ENCODE measurements at regions not wholly inside any gene's neighbourhood (a gene's known extent, or its start where the extent isn't known, plus 50 kb on each side); places are given as distances from the start of the nearest gene placed in this dataset.

- Histone ChIP-seq H3K27me3 (ENCODE audit: control insufficient read depth, insufficient read depth, low read length) (no peaks in the 10 kb centered on the region), H3K36me3 (ENCODE audit: control insufficient read depth, insufficient read depth, low read length) (no peaks in the 10 kb centered on the region), H3K4me3 (ENCODE audit: low read depth, low read length) (no peak overlapping the region)
- DNase-seq (ENCODE audit: low read depth) (no peak), FAIRE-seq (no peak)
- TF ChIP-seq CTCF (IDR thresholded peaks at IDR 0.05; ENCODE audit: insufficient read depth, low read length, severe bottlenecking), result no peak
Observed at GRCh38 chr12:123080634-123081033, 70.3 kb downstream of the PITPNM2 start.

GRCh38 chr12:123078531-123079155, 72.2 kb downstream of the PITPNM2 start:
- TF ChIP-seq CTCF (IDR thresholded peaks at IDR 0.05; ENCODE audit: insufficient read depth, low read length, severe bottlenecking), result no peak
- DNase-seq (ENCODE audit: low read depth) (no peak), FAIRE-seq (no peak)
- Histone ChIP-seq H3K27me3 (ENCODE audit: control insufficient read depth, insufficient read depth, low read length) (no peaks in the 10 kb centered on the region), H3K36me3 (ENCODE audit: control insufficient read depth, insufficient read depth, low read length) (no peaks in the 10 kb centered on the region), H3K4me3 (ENCODE audit: low read depth, low read length) (no peak overlapping the region)

GRCh38 chr12:123078120-123078465, 72.8 kb downstream of the PITPNM2 start:
- Histone ChIP-seq H3K27me3 (ENCODE audit: control insufficient read depth, insufficient read depth, low read length) (no peaks in the 10 kb centered on the region), H3K36me3 (ENCODE audit: control insufficient read depth, insufficient read depth, low read length) (no peaks in the 10 kb centered on the region), H3K4me3 (ENCODE audit: low read depth, low read length) (no peak overlapping the region)
- no peak for FAIRE-seq
- TF ChIP-seq CTCF (IDR thresholded peaks at IDR 0.05; ENCODE audit: insufficient read depth, low read length, severe bottlenecking), result no peak
- DNase-seq (ENCODE audit: low read depth), result no peak

DNA sequence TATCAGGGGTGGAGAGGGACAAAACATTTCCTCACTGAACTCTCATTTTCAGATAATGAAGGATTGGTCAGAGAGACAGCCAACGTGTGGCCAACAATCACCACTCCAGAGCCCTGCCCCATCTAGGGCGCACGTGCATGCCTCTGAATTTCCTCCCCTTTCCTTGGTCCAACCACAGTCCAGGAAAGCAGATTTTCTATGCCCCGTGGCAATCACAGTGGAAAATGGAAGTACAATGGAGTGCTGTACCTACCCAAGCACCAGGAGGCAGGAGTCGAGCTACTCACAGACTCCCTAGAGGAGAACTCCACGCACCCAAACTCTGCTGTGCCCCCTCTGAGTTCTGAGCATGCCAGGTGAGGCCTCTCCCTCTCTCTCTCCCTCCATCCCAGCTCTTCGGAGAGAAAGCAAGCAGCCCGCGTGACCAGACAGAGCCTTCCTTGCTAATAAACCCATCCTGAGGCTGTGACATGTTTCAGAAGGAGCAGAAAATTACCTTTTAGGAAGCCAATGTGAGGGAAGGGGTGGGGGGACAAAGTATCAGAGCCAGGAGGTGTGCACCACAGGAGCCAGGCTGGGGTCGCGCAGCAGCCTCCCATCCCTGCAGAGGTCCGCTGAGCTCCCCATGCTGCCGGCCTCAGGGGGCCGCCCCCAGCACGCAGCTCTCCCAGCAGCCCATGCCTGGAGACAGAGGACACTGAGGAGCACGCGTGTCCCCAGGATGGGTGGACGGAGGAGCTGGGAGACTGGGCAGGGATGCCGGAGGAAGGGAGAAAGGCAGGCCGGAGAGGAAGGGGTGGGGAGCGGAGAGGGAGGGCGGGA, 73.4 kb downstream of the PITPNM2 start:
- no peaks in the 10 kb centered on the region for H3K36me3 ChIP-seq (ENCODE audit: control insufficient read depth, insufficient read depth, low read length)
- DNase-seq (ENCODE audit: low read depth) (no peak), FAIRE-seq (peak; percentile 7)
- H3K27me3 ChIP-seq (ENCODE audit: control insufficient read depth, insufficient read depth, low read length), result no peaks in the 10 kb centered on the region
- no peak overlapping the region for H3K4me3 ChIP-seq (ENCODE audit: low read depth, low read length)
- TF ChIP-seq CTCF (IDR thresholded peaks at IDR 0.05; ENCODE audit: insufficient read depth, low read length, severe bottlenecking), result no peak

GRCh38 chr12:123076604-123077297, 74.1 kb downstream of the PITPNM2 start:
- Histone ChIP-seq H3K36me3 (ENCODE audit: control insufficient read depth, insufficient read depth, low read length) (no peaks in the 10 kb centered on the region), H3K27me3 (ENCODE audit: control insufficient read depth, insufficient read depth, low read length) (no peaks in the 10 kb centered on the region), H3K4me3 (ENCODE audit: low read depth, low read length) (no peak overlapping the region)
- no peak for TF ChIP-seq CTCF (IDR thresholded peaks at IDR 0.05; ENCODE audit: insufficient read depth, low read length, severe bottlenecking)
- FAIRE-seq (peak; percentile 50), DNase-seq (ENCODE audit: low read depth) (peak; percentile 47)

Data from bronchial epithelial cell (primary cell).